ENCODE measurements at regions not wholly inside any gene's neighbourhood (a gene's known extent, or its start where the extent isn't known, plus 50 kb on each side); places are given as distances from the start of the nearest gene placed in this dataset.

GRCh38 chr6:14707971-14708465 lies 537.9 kb upstream of the JARID2 start:
- Histone ChIP-seq H3K4me3 (ENCODE audit: insufficient read depth, low read length, poor library complexity, severe bottlenecking) (no peak overlapping the region), H4K20me1 (ENCODE audit: low read depth, low read length) (no peaks in the 10 kb centered on the region), H3F3A (ENCODE audit: insufficient read depth) (no peaks in the 10 kb centered on the region), H3K27me3 (ENCODE audit: low read length) (no peaks in the 10 kb centered on the region), H3K79me2 (ENCODE audit: insufficient read depth, low read length) (no peaks in the 10 kb centered on the region), H3K9me2 (replicated peaks; ENCODE audit: insufficient read depth, low read length) (no peaks in the 10 kb centered on the region), H3K9me3 (ENCODE audit: insufficient read depth, low read length) (no peaks in the 10 kb centered on the region), H2AFZ (ENCODE audit: low read depth, low read length, severe bottlenecking) (no peak overlapping the region), H3K36me3 (ENCODE audit: low read length) (no peaks in the 10 kb centered on the region), H3K4me2 (ENCODE audit: low read depth, low read length, poor library complexity, severe bottlenecking) (no peak overlapping the region), H3K9ac (ENCODE audit: low read length) (no peak overlapping the region), H3K27ac (ENCODE audit: low read depth, low read length) (no peak overlapping the region)
- TF ChIP-seq CTCF (IDR thresholded peaks at IDR 0.05; ENCODE audit: insufficient read depth, low read length, poor library complexity, severe bottlenecking) (no peak), EZH2phosphoT487 (conservative IDR thresholded peaks at IDR 0.05; ENCODE audit: low read length) (no peak)

GRCh38 chr6:14709066-14709670 lies 536.7 kb upstream of the JARID2 start:
- no peak overlapping the region for H3K4me3 ChIP-seq (ENCODE audit: insufficient read depth, low read length, poor library complexity, severe bottlenecking)
- no peak overlapping the region for H3K4me2 ChIP-seq (ENCODE audit: low read depth, low read length, poor library complexity, severe bottlenecking)
- no peaks in the 10 kb centered on the region for H3K9me3 ChIP-seq (ENCODE audit: insufficient read depth, low read length)
- no peak overlapping the region for H3K9ac ChIP-seq (ENCODE audit: low read length)
- no peak for TF ChIP-seq EZH2phosphoT487 (conservative IDR thresholded peaks at IDR 0.05; ENCODE audit: low read length)
- no peak for TF ChIP-seq CTCF (IDR thresholded peaks at IDR 0.05; ENCODE audit: insufficient read depth, low read length, poor library complexity, severe bottlenecking)
- H3K27ac ChIP-seq (ENCODE audit: low read depth, low read length) = no peak overlapping the region
- H3K9me2 ChIP-seq (replicated peaks; ENCODE audit: insufficient read depth, low read length) = no peaks in the 10 kb centered on the region
- no peaks in the 10 kb centered on the region for H3K36me3 ChIP-seq (ENCODE audit: low read length)
- H2AFZ ChIP-seq (ENCODE audit: low read depth, low read length, severe bottlenecking) = no peak overlapping the region
- no peaks in the 10 kb centered on the region for H3F3A ChIP-seq (ENCODE audit: insufficient read depth)
- H3K79me2 ChIP-seq (ENCODE audit: insufficient read depth, low read length) = no peaks in the 10 kb centered on the region
- H4K20me1 ChIP-seq (ENCODE audit: low read depth, low read length) = no peaks in the 10 kb centered on the region
- H3K27me3 ChIP-seq (ENCODE audit: low read length) = no peaks in the 10 kb centered on the region

- Histone ChIP-seq H3K36me3 (ENCODE audit: low read length) (no peaks in the 10 kb centered on the region), H2AFZ (ENCODE audit: low read depth, low read length, severe bottlenecking) (no peak overlapping the region)
These were observed 536.0 kb upstream of the JARID2 start for GRCh38 chr6:14709900-14710299.

More at GRCh38 chr6:14709900-14710299, 536.0 kb upstream of the JARID2 start:
- no peak overlapping the region for H3K4me2 ChIP-seq (ENCODE audit: low read depth, low read length, poor library complexity, severe bottlenecking)
- H3K27ac ChIP-seq (ENCODE audit: low read depth, low read length) = no peak overlapping the region
- no peaks in the 10 kb centered on the region for H3F3A ChIP-seq (ENCODE audit: insufficient read depth)
- no peaks in the 10 kb centered on the region for H3K79me2 ChIP-seq (ENCODE audit: insufficient read depth, low read length)
- no peaks in the 10 kb centered on the region for H3K9me3 ChIP-seq (ENCODE audit: insufficient read depth, low read length)
- TF ChIP-seq CTCF (IDR thresholded peaks at IDR 0.05; ENCODE audit: insufficient read depth, low read length, poor library complexity, severe bottlenecking) (no peak), EZH2phosphoT487 (conservative IDR thresholded peaks at IDR 0.05; ENCODE audit: low read length) (no peak)
- H3K9me2 ChIP-seq (replicated peaks; ENCODE audit: insufficient read depth, low read length) = no peaks in the 10 kb centered on the region
- H4K20me1 ChIP-seq (ENCODE audit: low read depth, low read length) = no peaks in the 10 kb centered on the region
- no peak overlapping the region for H3K4me3 ChIP-seq (ENCODE audit: insufficient read depth, low read length, poor library complexity, severe bottlenecking)
- H3K9ac ChIP-seq (ENCODE audit: low read length) = no peak overlapping the region
- H3K27me3 ChIP-seq (ENCODE audit: low read length) = no peaks in the 10 kb centered on the region
